HUES6 (cell line): ENCODE measurements at regions not wholly inside any gene's neighbourhood (a gene's known extent, or its start where the extent isn't known, plus 50 kb on each side); places are given as distances from the start of the nearest gene placed in this dataset.
"Not testable (repeated sequence)": the region's sequence is repeated elsewhere in the genome, so short reads cannot be mapped to it uniquely, and the experiment has no call there.

ENCODE experiments used
- H3K27ac ChIP-seq: 2 replicates; pipeline ENCODE4 v1.7.0; 2013; ENCODE audit warnings: low read depth, mild to moderate bottlenecking, low read length, inconsistent platforms
- H3K27me3 ChIP-seq: 2 replicates; pipeline ENCODE4 v1.6.1; 2013; ENCODE audit warnings: low read length; ENCODE audit not compliant: control insufficient read depth, insufficient read depth
- H3K36me3 ChIP-seq: 2 replicates; pipeline ENCODE4 v1.6.1; 2013; ENCODE audit warnings: low read length; ENCODE audit not compliant: control insufficient read depth, insufficient read depth
- H3K4me1 ChIP-seq: 2 replicates; pipeline ENCODE4 v1.6.1; 2013; ENCODE audit warnings: low read length; ENCODE audit not compliant: control insufficient read depth, insufficient read depth
- H3K4me3 ChIP-seq: 2 replicates; pipeline ENCODE4 v1.5.1; 2013; ENCODE audit warnings: low read depth, low read length
- H3K9ac ChIP-seq: one replicate; pipeline ENCODE4 v1.6.1; 2013; ENCODE audit warnings: mild to moderate bottlenecking, low read length
- H3K9me3 ChIP-seq: 2 replicates; pipeline ENCODE4 v1.6.1; 2013; ENCODE audit warnings: low read depth, low read length; ENCODE audit not compliant: control insufficient read depth, insufficient read depth

DNA sequence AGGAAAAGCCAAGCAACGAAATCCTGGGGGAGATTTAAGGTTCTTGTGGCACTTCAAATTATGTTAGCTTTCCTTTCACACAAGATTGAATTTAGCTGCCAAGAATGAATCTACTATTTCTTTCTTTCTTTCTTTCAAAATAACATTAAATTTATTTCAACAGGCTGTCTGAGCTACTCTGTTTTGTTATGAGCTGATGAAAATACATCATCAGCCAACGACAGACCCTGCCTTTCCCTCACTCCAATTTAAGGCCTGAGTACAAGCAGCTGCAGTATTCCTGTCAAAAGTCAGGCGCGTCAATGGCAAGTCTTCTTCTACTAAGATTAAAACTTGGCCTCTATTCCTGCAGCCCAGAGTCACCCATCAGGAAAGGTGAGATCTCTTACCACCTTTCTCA is 347.7 kb upstream of the FLRT2 start:
- no peak overlapping the region for H3K27ac ChIP-seq
- H3K4me3 ChIP-seq = no peak overlapping the region
- no peaks in the 10 kb centered on the region for H3K9me3 ChIP-seq
- H3K9ac ChIP-seq = no peak overlapping the region
- no peaks in the 10 kb centered on the region for H3K36me3 ChIP-seq
- no peaks in the 10 kb centered on the region for H3K27me3 ChIP-seq
- peaks cover 25% of the 10 kb centered on the region for H3K4me1 ChIP-seq

- Histone ChIP-seq H3K4me3 (no peak overlapping the region), H3K27me3 (no peaks in the 10 kb centered on the region), H3K9me3 (no peaks in the 10 kb centered on the region), H3K27ac (no peak overlapping the region), H3K36me3 (no peaks in the 10 kb centered on the region), H3K9ac (no peak overlapping the region), H3K4me1 (no peaks in the 10 kb centered on the region)
Measured at GRCh38 chr14:85186082-85186481, 343.9 kb upstream of the FLRT2 start.

DNA sequence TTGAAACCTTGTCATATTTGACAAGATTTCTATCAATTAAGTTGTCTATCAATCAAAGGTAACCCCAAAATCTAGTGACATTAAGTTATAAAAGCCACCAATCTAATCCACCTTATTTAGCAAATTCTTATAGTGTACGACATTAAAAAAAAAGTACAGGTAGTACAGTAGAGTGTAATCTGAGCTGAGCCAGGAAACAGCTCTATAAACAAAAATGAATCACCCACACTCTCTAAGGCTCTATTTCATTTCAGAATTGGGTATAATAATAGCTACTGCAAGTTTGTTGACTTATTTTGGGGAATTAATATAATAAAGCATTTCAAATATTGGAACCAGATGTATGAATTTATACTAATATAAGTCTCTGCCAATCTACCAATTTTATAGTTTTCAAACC is 342.4 kb upstream of the FLRT2 start:
- Histone ChIP-seq H3K27ac (no peak overlapping the region), H3K4me1 (no peaks in the 10 kb centered on the region), H3K9me3 (no peaks in the 10 kb centered on the region), H3K4me3 (no peak overlapping the region), H3K27me3 (no peaks in the 10 kb centered on the region), H3K9ac (no peak overlapping the region), H3K36me3 (no peaks in the 10 kb centered on the region)

GRCh38 chr14:85188836-85189235 is 341.1 kb upstream of the FLRT2 start:
- Histone ChIP-seq H3K4me3 (no peak overlapping the region), H3K4me1 (no peaks in the 10 kb centered on the region), H3K9ac (no peak overlapping the region), H3K36me3 (no peaks in the 10 kb centered on the region), H3K27me3 (no peaks in the 10 kb centered on the region), H3K9me3 (no peaks in the 10 kb centered on the region), H3K27ac (no peak overlapping the region)

DNA sequence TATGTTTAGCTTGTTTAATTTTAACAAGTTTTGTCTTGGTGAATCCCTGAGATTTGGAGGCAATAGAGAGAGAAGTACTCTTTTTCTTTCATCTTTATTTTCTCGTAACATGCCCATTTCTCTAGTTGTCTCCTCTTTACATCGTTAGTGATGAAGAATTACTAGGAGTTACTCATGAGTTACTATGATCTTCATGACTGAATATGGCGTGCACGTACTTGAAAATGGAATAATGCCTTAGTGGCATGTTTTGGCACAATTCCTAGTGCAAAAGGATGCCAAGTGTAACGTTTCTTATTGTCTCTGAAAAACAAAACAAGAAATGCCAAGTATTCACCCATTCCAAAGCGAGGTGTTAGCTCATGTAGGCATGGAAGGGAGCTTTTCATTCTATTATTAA is 340.7 kb upstream of the FLRT2 start:
- not testable (repeated sequence) for H3K36me3 ChIP-seq, H3K9ac ChIP-seq, H3K9me3 ChIP-seq, H3K4me3 ChIP-seq, H3K27ac ChIP-seq, H3K27me3 ChIP-seq, H3K4me1 ChIP-seq

- H3K4me1 ChIP-seq = no peaks in the 10 kb centered on the region
- H3K27ac ChIP-seq = no peak overlapping the region
- H3K9me3 ChIP-seq = no peaks in the 10 kb centered on the region
- no peak overlapping the region for H3K9ac ChIP-seq
- no peaks in the 10 kb centered on the region for H3K27me3 ChIP-seq
- no peaks in the 10 kb centered on the region for H3K36me3 ChIP-seq
- H3K4me3 ChIP-seq = no peak overlapping the region
Measured at GRCh38 chr14:85190251-85190650, 339.7 kb upstream of the FLRT2 start.

DNA sequence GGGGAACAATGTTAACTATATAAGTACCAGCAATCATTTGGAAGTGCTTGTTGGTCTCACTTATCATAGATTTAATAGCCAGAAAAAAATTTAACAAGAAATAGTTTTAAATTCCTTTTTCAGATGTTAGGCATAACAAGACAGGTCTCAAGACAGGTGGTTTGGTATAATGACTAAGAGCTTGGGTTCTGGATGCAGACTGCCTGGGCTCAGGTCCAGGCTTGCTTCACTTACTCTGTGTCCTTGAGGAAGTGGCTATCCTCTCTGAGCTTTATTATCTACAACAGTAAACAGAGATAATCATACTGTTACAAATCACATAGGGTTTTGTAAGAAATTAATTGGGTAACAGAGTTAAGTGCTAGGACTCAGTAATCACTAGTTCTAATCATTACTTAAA is 338.0 kb upstream of the FLRT2 start:
- no peaks in the 10 kb centered on the region for H3K36me3 ChIP-seq
- H3K27ac ChIP-seq = no peak overlapping the region
- no peaks in the 10 kb centered on the region for H3K27me3 ChIP-seq
- no peaks in the 10 kb centered on the region for H3K9me3 ChIP-seq
- H3K4me3 ChIP-seq = no peak overlapping the region
- H3K4me1 ChIP-seq = no peaks in the 10 kb centered on the region
- no peak overlapping the region for H3K9ac ChIP-seq

DNA sequence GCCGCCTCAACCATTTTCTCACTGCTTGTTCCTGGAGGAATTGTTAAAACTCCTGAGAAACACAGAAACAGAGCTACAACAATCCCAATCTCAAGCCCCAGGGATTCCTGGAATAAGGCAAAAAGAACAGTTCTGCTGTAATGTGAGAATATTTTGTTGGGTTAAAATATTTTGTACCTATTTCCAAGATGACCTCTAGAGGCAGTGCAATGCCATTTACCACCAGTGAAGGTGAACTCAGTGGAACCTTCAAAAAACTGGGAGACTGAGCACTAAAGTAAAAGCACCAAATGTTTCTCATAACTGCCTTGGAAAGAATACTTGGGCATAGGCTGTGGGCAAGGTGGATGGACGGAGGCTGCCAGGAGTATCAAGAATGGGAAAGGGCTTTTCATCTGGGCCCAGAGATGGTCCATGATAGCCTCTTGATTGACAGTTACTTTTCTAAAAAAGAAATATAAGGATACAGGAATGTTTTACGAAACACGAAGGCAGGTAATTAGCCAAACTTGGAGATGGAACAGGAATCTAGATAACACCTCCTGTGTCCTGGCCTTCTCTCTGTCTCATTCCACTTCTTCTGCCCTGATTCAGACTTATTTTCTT is 334.0 kb upstream of the FLRT2 start:
- H3K4me3 ChIP-seq = no peak overlapping the region
- H3K27ac ChIP-seq = no peak overlapping the region
- H3K4me1 ChIP-seq = no peaks in the 10 kb centered on the region
- peaks cover 2% of the 10 kb centered on the region; the same call in 1 of the 2 replicates for H3K9me3 ChIP-seq
- no peak overlapping the region for H3K9ac ChIP-seq
- no peaks in the 10 kb centered on the region for H3K36me3 ChIP-seq
- H3K27me3 ChIP-seq = no peaks in the 10 kb centered on the region

- peaks cover 10% of the 10 kb centered on the region for H3K4me1 ChIP-seq
- H3K27me3 ChIP-seq = no peaks in the 10 kb centered on the region
- no peak overlapping the region for H3K27ac ChIP-seq
- no peaks in the 10 kb centered on the region for H3K36me3 ChIP-seq
- peaks cover 2% of the 10 kb centered on the region; the same call in 1 of the 2 replicates for H3K9me3 ChIP-seq
- H3K9ac ChIP-seq = no peak overlapping the region
- H3K4me3 ChIP-seq = no peak overlapping the region
Measured at GRCh38 chr14:85198001-85198400, 331.9 kb upstream of the FLRT2 start.

DNA sequence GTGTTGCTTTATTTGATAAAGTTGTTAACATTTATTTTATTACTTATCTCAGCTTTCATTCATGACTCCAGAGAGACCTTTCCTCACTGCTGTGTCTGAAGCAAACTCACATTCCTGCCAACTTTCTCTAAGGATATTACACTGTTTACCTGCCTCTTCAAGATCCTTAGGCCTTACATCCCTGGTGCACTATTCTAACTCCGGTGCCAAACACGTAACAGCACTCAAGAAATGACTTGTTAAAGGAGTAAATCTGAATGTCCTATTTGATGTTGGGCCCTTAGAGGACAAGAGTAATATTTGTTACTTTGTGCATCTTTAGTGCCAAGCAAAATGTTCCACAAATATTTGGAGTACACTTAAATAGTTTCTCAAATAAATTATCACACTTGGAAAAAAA is 324.1 kb upstream of the FLRT2 start:
- Histone ChIP-seq H3K9ac (no peak overlapping the region), H3K27me3 (no peaks in the 10 kb centered on the region), H3K4me1 (peaks cover 10% of the 10 kb centered on the region), H3K27ac (no peak overlapping the region), H3K4me3 (no peak overlapping the region), H3K36me3 (no peaks in the 10 kb centered on the region), H3K9me3 (no peaks in the 10 kb centered on the region)

DNA sequence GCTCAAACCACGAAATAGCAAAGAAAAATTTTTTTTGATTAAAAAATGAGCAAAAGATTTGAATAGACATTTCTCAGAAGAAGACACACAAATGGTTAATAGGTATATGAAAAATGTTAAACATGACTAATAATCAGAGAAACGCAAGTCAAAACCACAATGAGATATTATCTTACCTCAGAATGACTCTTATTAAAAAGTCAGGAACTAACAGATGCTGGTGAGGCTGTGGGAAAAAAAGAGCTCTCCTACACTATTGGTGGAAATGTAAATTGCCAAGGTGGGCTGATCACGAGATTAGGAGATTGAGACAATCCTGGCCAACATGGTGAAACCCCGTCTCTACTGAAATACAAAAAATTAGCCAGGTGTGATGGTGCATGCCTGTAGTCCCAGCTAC is 315.5 kb upstream of the FLRT2 start:
- no peaks in the 10 kb centered on the region for H3K27me3 ChIP-seq
- no peak overlapping the region for H3K9ac ChIP-seq
- no peak overlapping the region for H3K4me3 ChIP-seq
- H3K9me3 ChIP-seq = peaks cover 6% of the 10 kb centered on the region; the same call in 1 of the 2 replicates
- H3K4me1 ChIP-seq = peaks cover 4% of the 10 kb centered on the region; the same call in 1 of the 2 replicates
- H3K27ac ChIP-seq = no peak overlapping the region
- H3K36me3 ChIP-seq = no peaks in the 10 kb centered on the region

DNA sequence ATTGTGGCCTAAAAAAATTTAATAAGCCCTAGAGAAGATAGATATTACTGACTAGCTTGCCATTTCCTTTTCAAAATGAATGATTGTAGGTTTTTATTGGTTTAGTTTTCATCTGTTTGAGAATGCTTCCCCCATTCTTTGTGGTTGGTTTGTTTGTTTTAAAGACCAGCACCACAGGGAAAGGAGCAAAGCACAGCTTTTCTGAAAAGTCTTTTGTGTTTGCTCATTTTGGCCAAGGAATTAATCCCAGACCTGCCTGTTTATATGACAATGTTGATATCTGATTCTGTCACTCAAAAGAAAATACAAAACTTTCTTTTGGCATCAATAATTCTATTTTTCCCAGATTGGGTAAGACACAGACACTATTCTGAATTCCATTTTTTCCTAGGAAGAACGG is 312.5 kb upstream of the FLRT2 start:
- Histone ChIP-seq H3K36me3 (no peaks in the 10 kb centered on the region), H3K27ac (no peak overlapping the region), H3K9me3 (peaks cover 6% of the 10 kb centered on the region; the same call in 1 of the 2 replicates), H3K4me1 (peaks cover 16% of the 10 kb centered on the region), H3K9ac (no peak overlapping the region), H3K27me3 (no peaks in the 10 kb centered on the region), H3K4me3 (no peak overlapping the region)
